ENCODE measurements at regions not wholly inside any gene's neighbourhood (a gene's known extent, or its start where the extent isn't known, plus 50 kb on each side); places are given as distances from the start of the nearest gene placed in this dataset.

GRCh38 chr13:110824702-110825300 lies 90.1 kb downstream of the ANKRD10 start:
- TF ChIP-seq EP300 (IDR thresholded peaks at IDR 0.05) = no peak
- TF ChIP-seq, protein P1, sequence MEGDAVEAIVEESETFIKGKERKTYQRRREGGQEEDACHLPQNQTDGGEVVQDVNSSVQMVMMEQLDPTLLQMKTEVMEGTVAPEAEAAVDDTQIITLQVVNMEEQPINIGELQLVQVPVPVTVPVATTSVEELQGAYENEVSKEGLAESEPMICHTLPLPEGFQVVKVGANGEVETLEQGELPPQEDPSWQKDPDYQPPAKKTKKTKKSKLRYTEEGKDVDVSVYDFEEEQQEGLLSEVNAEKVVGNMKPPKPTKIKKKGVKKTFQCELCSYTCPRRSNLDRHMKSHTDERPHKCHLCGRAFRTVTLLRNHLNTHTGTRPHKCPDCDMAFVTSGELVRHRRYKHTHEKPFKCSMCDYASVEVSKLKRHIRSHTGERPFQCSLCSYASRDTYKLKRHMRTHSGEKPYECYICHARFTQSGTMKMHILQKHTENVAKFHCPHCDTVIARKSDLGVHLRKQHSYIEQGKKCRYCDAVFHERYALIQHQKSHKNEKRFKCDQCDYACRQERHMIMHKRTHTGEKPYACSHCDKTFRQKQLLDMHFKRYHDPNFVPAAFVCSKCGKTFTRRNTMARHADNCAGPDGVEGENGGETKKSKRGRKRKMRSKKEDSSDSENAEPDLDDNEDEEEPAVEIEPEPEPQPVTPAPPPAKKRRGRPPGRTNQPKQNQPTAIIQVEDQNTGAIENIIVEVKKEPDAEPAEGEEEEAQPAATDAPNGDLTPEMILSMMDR (IDR thresholded peaks at IDR 0.05) = no peak
- no peak for TF ChIP-seq POLR2A (IDR thresholded peaks at IDR 0.05)
- no peak for TF ChIP-seq POLR2AphosphoS5 (IDR thresholded peaks at IDR 0.05)
- Histone ChIP-seq H3K4me1 (peaks cover 0 to 1% (median 0%) of the 10 kb centered on the region in 4 donors), H3K9me3 (no peaks in the 10 kb centered on the region), H3K27ac (no peak overlapping the region), H3K36me3 (no peaks in the 10 kb centered on the region), H3K27me3 (no peaks in the 10 kb centered on the region), H3K4me3 (no peak overlapping the region)
- no peak for DNase-seq
- WGBS, 5 donors = 61 to 78% (median 75%) methylated on average over 11 to 13 of the region's 13 CpGs
- intact Hi-C loops (cut with DNase I; ENCODE audit: low total_unique reads) = no loop called here

- 69 to 81% (median 77%) methylated on average over 9 to 13 of the region's 13 CpGs for WGBS, 5 donors
- DNase-seq = no peak
- intact Hi-C loops (cut with DNase I; ENCODE audit: low total_unique reads) = no loop called here
These were observed 89.4 kb downstream of the ANKRD10 start for GRCh38 chr13:110825516-110825915.

DNA sequence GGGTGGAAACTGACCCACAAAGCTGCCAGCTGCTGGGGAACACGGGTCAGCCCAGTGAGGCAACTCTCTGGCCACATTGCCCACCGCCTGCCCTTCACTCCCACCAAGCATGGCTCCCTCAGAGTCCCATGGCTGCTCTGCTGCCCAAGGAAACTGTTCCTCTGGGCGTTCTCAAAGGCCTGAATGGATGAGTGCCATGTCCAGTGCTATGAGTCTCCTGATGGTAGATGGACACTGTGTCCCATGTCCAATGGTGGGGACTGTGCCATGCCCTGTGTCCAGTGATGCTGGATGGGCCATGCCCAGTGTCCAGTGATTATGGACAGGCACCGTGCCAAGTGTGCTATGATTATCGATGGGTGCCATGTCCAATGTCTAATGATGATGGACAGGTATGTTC lies 88.8 kb downstream of the ANKRD10 start:
- Histone ChIP-seq H3K4me3 (no peak overlapping the region), H3K27me3 (peaks cover 0 to 11% (median 0%) of the 10 kb centered on the region in 3 donors), H3K27ac (no peak overlapping the region), H3K36me3 (no peaks in the 10 kb centered on the region), H3K9me3 (no peaks in the 10 kb centered on the region), H3K4me1 (no peaks in the 10 kb centered on the region)
- no peak for DNase-seq
- intact Hi-C loops (cut with DNase I; ENCODE audit: low total_unique reads) = no loop called here
- 81 to 94% (median 89%) methylated on average over 5 of the region's 5 CpGs for WGBS, 5 donors
- TF ChIP-seq POLR2A (IDR thresholded peaks at IDR 0.05) (no peak), POLR2AphosphoS5 (IDR thresholded peaks at IDR 0.05) (no peak)
- TF ChIP-seq, protein P1 (IDR thresholded peaks at IDR 0.05) = no peak

More at GRCh38 chr13:110825516-110825915, 89.4 kb downstream of the ANKRD10 start:
- peaks cover 0 to 6% (median 0%) of the 10 kb centered on the region in 3 donors for H3K27me3 ChIP-seq
- H3K9me3 ChIP-seq = no peaks in the 10 kb centered on the region
- no peaks in the 10 kb centered on the region for H3K4me1 ChIP-seq
- no peak overlapping the region for H3K27ac ChIP-seq
- TF ChIP-seq EP300 (IDR thresholded peaks at IDR 0.05) (no peak), POLR2A (IDR thresholded peaks at IDR 0.05) (no peak), POLR2AphosphoS5 (IDR thresholded peaks at IDR 0.05) (no peak)
- TF ChIP-seq, protein P1 (IDR thresholded peaks at IDR 0.05) = no peak
- no peaks in the 10 kb centered on the region for H3K36me3 ChIP-seq
- H3K4me3 ChIP-seq = no peak overlapping the region

DNA sequence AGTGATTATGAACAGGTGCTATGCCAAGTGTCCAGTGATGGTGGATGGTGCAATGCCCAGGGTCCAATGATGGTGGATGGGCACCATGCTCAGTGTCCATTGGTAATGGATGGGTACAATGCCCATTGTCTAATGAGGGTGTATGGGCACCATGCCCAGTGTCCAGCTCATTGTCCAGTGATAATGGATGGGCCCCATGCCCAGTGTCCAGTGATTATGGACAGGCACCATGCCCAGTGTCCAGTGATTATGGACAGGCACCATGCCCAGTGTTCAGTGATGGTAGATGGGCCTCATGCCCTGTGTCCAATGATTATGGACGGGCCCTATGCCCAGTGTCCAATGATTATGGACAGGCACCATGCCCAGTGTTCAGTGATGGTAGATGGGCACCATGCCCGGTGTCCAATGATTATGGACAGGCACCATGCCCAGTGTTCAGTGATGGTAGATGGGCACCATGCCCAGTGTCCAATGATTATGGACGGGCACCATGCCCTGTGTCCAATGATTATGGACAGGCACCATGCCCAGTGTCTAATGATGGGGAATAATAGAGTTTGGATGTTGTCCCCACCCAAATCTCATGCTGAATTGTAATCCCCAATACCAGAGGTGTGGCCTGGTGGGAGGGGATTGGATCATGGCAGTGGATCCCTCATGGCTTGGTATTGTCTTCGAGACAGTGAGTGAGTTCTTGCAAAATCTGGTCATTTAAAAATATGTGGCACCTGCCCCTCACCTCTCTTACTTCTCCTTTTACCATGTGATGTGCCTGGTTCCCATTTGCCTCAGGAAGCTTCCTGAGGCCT lies 87.8 kb downstream of the ANKRD10 start:
- DNase-seq = peak in 1 of 2 donors; percentile 32
- intact Hi-C loops (cut with DNase I; ENCODE audit: low total_unique reads) = no loop called here
- H3K9me3 ChIP-seq = no peaks in the 10 kb centered on the region
- WGBS, 5 donors = 44 to 65% (median 57%) methylated on average over 4 of the region's 4 CpGs
- TF ChIP-seq, protein P1 (IDR thresholded peaks at IDR 0.05) = no peak
- TF ChIP-seq POLR2A (IDR thresholded peaks at IDR 0.05) (no peak), EP300 (IDR thresholded peaks at IDR 0.05) (no peak), POLR2AphosphoS5 (IDR thresholded peaks at IDR 0.05) (no peak)
- no peaks in the 10 kb centered on the region for H3K4me1 ChIP-seq
- H3K27ac ChIP-seq = no peak overlapping the region
- no peak overlapping the region for H3K4me3 ChIP-seq
- peaks cover 0 to 20% (median 0%) of the 10 kb centered on the region in 3 donors for H3K27me3 ChIP-seq
- H3K36me3 ChIP-seq = no peaks in the 10 kb centered on the region
